NCI-H128 (cell line): ENCODE measurements at regions not wholly inside any gene's neighbourhood (a gene's known extent, or its start where the extent isn't known, plus 50 kb on each side); places are given as distances from the start of the nearest gene placed in this dataset.

Source experiments
- DNase-seq: peaks from one replicate; lab custom pipeline; 2025; ENCODE audit not compliant: unreplicated experiment; lab: John Stamatoyannopoulos, UW

GRCh38 chr11:111097191-111097590, 148.3 kb upstream of the POU2AF2 start:
- no peak for DNase-seq

GRCh38 chr11:111095327-111095726, 150.2 kb upstream of the POU2AF2 start:
- DNase-seq, result no peak

- no peak for DNase-seq
Measured at GRCh38 chr11:111093061-111093460, 152.5 kb upstream of the POU2AF2 start.

GRCh38 chr11:111091321-111091938, 154.1 kb upstream of the POU2AF2 start:
- no peak for DNase-seq

GRCh38 chr11:111089759-111090158, 155.8 kb upstream of the POU2AF2 start:
- DNase-seq, result no peak

GRCh38 chr11:111088847-111089355, 156.6 kb upstream of the POU2AF2 start:
- DNase-seq, result no peak

- DNase-seq, result no peak
Measured at GRCh38 chr11:111086058-111086457, 159.5 kb upstream of the POU2AF2 start.

GRCh38 chr11:111082664-111083063, 162.9 kb upstream of the POU2AF2 start:
- no peak for DNase-seq

GRCh38 chr11:111081021-111081511, 164.5 kb upstream of the POU2AF2 start:
- DNase-seq, result no peak

GRCh38 chr11:111077530-111078322, 167.8 kb upstream of the POU2AF2 start:
- no peak for DNase-seq

- DNase-seq, result no peak
Measured at GRCh38 chr11:111069066-111069465, 176.5 kb upstream of the POU2AF2 start.

GRCh38 chr11:111067994-111068393, 177.5 kb upstream of the POU2AF2 start:
- DNase-seq, result no peak

- DNase-seq, result no peak
Measured at GRCh38 chr11:111066846-111067245, 178.7 kb upstream of the POU2AF2 start.

GRCh38 chr11:111063726-111064517, 181.6 kb upstream of the POU2AF2 start:
- no peak for DNase-seq

- DNase-seq, result no peak
Measured at GRCh38 chr11:111062420-111062819, 183.1 kb upstream of the POU2AF2 start.

GRCh38 chr11:111059726-111060125, 185.8 kb upstream of the POU2AF2 start:
- no peak for DNase-seq

GRCh38 chr11:111049131-111049530, 196.4 kb upstream of the POU2AF2 start:
- DNase-seq, result no peak

- no peak for DNase-seq
Measured at GRCh38 chr11:111047374-111047773, 198.2 kb upstream of the POU2AF2 start.

- no peak for DNase-seq
Measured at GRCh38 chr11:111046291-111046690, 199.2 kb upstream of the POU2AF2 start.

- DNase-seq, result no peak
Measured at GRCh38 chr11:111045874-111046273, 199.7 kb upstream of the POU2AF2 start.

GRCh38 chr11:111045407-111045803, 200.1 kb upstream of the POU2AF2 start:
- DNase-seq, result no peak
